ENCODE measurements at regions not wholly inside any gene's neighbourhood (a gene's known extent, or its start where the extent isn't known, plus 50 kb on each side); places are given as distances from the start of the nearest gene placed in this dataset.

- no peak for DNase-seq (ENCODE audit: low read depth)
Observed at GRCh38 chr11:123303924-123304323, 108.9 kb upstream of the CLMP start.

DNA sequence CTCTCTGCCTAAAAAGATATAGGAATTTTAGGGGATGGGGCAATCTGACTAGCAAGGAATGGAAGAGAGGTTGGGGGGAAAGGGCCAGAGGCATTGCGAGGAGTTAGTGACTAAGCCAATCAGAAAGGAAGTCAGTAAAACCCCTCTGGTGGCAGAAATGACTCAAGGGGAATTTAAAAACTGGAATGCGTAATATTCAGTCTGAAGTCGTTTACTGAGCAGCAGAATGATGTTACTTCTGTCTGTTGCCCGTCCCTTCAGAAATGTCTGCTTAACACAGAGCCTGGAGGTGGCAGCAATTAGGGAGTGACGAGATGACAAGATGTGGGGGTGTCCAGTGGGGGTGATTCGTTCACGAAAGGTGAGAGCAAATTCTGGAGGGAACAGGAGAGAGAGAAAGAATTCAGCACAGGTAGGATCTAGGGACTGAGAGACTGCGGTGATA lies 107.7 kb upstream of the CLMP start:
- DNase-seq (ENCODE audit: low read depth): no peak

- no peak for DNase-seq (ENCODE audit: low read depth)
Observed at GRCh38 chr11:123301696-123302400, 106.8 kb upstream of the CLMP start.

GRCh38 chr11:123301013-123301591 lies 106.1 kb upstream of the CLMP start:
- DNase-seq (ENCODE audit: low read depth): no peak

GRCh38 chr11:123299721-123300120 lies 104.7 kb upstream of the CLMP start:
- no peak for DNase-seq (ENCODE audit: low read depth)

GRCh38 chr11:123298488-123299447 lies 103.7 kb upstream of the CLMP start:
- DNase-seq (ENCODE audit: low read depth): no peak

- no peak for DNase-seq (ENCODE audit: low read depth)
Observed at GRCh38 chr11:123292647-123293046, 97.6 kb upstream of the CLMP start.

DNA sequence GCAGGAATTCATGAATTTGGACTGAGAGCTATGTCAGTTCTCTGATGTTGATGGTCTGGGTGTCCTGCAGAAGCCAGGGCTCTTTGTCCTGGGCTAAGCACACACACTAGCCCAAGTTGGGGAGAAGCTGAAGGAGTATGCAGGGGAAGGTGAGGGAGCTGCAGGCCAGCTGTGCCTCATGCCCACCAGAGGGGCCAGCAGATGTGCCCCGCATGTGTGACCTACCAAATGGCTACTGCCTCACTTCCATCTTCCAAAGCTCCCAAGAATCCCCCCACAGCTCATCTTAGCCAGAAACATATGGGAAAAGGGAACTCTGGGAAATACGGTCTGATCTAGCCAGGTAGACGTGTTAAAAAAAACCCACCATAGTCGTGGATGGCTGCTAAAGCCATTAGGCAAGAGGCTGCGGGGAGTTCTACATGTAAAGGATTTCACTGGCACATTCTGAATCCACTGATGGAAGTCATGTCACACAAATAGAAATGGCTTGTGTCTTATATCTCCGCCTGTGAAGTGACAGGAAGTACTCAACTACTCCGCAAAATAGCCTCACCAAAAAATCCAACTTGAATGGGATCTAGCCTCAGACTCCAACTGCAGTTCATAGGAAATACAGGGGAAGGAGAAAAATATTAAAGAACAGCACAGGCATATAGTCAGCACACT lies 96.3 kb upstream of the CLMP start:
- no peak for DNase-seq (ENCODE audit: low read depth)

DNA sequence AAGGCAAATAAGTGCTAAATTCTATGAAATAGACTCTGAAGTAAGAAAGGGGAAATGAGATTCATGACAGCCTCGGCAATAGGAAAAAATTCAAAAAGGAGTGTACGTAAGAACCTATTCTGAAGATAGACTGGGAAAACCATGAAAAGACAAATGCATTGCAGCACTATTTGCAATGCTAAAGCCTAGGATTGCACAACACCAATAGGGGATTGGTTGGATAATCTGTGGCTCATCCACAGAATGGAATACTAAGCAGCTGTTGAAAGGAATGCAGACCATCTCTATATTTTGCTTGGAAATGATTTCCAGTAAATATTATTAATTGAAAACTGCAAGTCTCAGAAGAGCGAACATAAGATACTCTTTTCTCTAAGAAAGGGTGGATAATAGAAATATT lies 91.7 kb upstream of the CLMP start:
- no peak for DNase-seq (ENCODE audit: low read depth)

DNA sequence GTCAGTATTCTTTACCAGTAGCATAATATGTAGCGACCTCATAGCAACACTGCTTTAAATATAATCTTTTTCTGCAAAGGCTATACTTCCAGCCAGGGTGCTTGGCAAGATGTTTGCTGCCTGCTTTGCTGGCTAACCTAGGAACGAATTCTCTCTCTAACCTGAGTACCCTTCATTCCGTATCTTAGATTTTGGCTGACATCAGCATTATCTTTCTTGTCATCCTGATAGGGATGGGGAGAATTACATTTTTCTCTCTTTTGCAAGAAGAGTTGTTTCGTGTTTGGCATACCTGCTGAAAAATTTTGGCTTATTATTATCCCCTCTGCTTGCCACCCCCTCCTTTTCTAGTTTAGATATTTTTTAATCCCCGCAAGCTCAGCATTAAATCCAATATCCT lies 91.2 kb upstream of the CLMP start:
- DNase-seq (ENCODE audit: low read depth): no peak

- DNase-seq (ENCODE audit: low read depth): no peak
Observed at GRCh38 chr11:123284454-123284853, 89.4 kb upstream of the CLMP start.

DNA sequence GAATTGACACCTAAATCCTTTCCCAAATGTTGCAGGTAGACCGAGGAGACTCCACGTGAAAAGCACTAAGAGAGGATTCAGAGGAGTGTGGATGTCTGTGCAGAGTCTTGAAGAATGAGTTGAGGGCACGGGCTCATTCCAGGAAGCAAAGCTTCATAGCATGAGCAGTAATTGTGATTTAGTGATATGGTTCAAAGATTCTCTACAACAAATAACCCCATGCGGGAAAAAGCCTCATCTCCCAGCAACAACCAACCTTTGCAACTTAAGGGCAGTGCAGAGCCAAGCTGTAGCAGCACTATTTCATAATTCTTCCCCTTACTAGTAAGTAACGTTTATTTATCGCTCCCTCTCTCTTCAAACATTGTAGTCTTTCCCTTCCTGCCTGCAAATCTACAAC lies 87.5 kb upstream of the CLMP start:
- DNase-seq (ENCODE audit: low read depth): no peak

DNA sequence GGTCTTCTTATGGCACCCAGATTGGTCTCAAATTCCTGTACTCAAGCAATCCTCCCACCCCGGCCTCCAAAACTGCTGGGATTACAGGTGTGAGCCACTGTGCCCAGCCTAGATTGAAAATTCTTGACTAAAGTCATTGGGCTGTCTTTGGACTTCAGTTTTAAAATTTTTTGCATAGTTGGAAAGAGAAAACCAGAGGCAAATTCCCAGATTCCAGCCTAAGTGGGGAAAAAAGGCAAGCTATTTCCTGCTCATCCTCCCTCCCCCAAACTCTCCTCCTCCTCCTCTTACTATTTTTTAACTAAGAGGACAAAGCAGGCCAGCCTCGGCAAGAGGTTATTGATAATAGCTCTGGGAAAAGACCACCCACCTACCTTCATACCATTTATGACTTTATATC lies 78.6 kb upstream of the CLMP start:
- DNase-seq (ENCODE audit: low read depth): no peak

DNA sequence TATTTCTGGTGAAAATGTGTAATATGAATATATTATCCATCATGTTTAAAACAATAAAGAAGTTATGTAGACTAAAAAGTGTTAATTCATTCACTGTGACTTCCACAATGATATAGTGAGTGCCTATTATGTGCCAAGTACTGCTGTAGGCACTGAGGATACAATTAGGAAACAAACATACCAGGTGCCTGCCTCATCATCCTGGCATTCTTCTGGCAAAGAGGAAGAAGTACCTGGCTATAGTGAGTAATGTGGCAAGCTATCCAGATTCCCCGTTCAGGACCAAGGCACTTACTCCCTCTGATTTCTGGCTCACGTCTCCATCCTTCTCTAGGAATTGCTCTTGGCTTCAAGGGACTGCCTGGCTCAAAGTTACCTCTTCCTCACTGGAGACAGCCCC lies 77.5 kb upstream of the CLMP start:
- DNase-seq (ENCODE audit: low read depth): no peak

DNA sequence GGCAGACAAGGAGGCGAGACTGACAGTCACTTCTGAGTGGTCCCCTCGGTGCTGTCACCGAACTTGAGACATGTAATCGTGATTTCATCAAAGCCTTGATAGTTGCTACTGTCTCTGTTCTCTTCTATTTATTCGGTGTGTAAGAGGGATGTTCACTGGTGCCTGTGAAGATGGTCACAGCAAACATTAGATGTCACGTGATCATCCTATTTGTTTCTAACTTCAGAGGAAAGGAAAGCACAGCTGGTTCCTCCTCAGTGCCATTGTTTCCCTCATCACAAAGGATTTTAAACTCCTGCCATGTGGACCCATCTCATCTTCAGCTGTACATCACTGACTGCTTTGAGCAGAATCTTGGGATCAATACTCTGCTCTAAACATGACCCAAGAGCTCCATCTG lies 73.1 kb upstream of the CLMP start:
- DNase-seq (ENCODE audit: low read depth): no peak

GRCh38 chr11:123265951-123266350 lies 70.9 kb upstream of the CLMP start:
- no peak for DNase-seq (ENCODE audit: low read depth)

DNA sequence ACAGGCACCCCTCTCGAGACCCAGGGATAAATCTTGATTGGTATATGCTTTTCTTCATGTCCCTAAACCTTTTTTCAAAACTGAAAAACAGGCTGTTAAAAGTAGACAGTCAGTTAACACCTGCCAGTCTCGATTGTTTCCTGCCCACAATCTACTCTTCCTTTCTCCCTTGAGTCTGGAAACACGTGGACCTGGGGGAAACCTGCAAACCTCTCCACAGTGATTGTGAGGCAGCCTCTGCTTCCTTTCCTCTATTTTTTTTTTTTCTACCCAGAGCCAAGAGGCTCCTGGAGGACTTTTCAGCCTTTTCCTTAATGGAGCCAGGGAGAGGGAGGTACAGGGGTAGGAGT lies 69.4 kb upstream of the CLMP start:
- DNase-seq (ENCODE audit: low read depth): no peak

- peak; percentile 40 for DNase-seq (ENCODE audit: low read depth)
Observed at GRCh38 chr11:123261345-123262106, 66.5 kb upstream of the CLMP start.

DNA sequence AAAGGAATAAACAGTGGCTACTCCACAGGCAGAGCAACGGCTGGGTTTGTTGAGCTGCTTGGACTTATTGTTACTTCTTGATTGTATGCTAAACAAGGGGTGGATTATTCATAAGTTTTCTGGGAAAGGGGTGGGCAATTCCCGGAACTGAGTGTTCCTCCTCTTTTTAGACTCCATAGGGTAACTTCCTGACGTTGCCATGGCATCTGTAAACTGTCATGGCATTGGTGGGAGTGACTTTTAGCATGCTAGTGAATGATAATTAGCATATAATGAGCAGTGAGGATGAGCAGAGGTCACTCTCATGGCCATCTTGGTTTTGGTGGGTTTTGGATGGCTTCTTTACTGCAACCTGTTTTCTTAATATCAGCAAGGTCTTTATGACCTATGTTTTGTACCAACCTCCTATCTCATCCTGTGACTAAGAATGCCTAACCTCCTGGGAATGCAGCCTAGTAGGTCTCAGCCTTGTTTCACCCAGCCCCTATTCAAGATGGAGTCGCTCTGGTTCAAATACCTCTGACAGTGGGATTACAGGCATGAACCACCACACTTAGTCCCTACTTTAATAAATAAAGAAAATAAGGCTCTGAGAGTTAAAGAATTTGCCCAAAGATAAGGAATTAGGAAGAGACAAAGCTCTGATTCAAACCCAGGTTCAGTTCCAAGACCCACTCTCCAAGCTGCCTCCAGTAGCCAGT lies 65.6 kb upstream of the CLMP start:
- no peak for DNase-seq (ENCODE audit: low read depth)

DNA sequence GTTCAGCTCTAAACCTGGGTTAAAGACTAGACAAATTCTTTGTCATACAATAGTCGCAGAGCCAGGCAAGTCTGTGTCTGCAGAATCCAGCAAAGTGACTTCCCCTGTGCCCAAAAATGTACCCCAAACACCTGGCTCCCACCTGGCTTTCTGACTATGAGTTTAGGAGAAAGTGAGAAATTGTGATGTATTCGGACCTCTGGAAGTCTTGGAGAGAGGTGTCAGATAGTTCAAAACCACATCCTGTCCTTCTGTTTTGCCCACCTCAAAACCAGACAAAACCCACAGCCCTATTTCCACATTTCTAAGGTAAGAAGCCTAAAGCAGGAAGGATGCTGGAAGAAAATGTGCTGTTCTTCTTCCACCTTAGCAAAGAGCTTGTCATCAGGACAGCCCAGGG lies 63.8 kb upstream of the CLMP start:
- DNase-seq (ENCODE audit: low read depth): no peak

DNA sequence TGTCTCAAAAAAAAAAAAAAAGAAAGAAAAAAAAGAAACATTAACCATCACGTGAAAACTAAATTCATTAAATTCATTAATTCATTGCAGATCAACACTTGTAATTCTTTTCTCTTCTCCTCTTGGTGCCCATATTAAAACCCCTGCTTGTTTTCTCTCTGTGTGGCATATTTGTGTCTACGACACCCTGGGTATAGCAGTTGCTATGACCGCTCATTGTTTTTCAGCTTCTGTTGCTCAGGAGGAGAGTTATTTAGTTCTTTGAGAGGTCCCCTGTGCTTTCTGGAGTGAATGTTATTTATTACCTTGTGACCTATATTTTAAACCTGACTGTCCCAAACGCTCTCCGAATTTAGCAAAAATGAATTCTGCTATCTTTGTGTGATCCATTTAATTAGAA lies 62.3 kb upstream of the CLMP start:
- DNase-seq (ENCODE audit: low read depth): no peak

Data from CMK (cell line).